ENCODE measurements at regions not wholly inside any gene's neighbourhood (a gene's known extent, or its start where the extent isn't known, plus 50 kb on each side); places are given as distances from the start of the nearest gene placed in this dataset.

GRCh38 chr2:161095314-161095713 lies 64.9 kb upstream of the TANK start:
- Histone ChIP-seq H3K36me3 (ENCODE audit: control insufficient read depth, insufficient read depth, low read length) (no peaks in the 10 kb centered on the region), H3K4me3 (ENCODE audit: low read depth, low read length) (no peak overlapping the region), H3K27me3 (ENCODE audit: control insufficient read depth, insufficient read depth, low read length) (no peaks in the 10 kb centered on the region)
- FAIRE-seq (no peak), DNase-seq (ENCODE audit: low read depth) (no peak)
- no peak for TF ChIP-seq CTCF (IDR thresholded peaks at IDR 0.05; ENCODE audit: insufficient read depth, low read length, severe bottlenecking)

GRCh38 chr2:161096336-161096735 lies 63.9 kb upstream of the TANK start:
- Histone ChIP-seq H3K4me3 (ENCODE audit: low read depth, low read length) (no peak overlapping the region), H3K27me3 (ENCODE audit: control insufficient read depth, insufficient read depth, low read length) (no peaks in the 10 kb centered on the region), H3K36me3 (ENCODE audit: control insufficient read depth, insufficient read depth, low read length) (no peaks in the 10 kb centered on the region)
- no peak for TF ChIP-seq CTCF (IDR thresholded peaks at IDR 0.05; ENCODE audit: insufficient read depth, low read length, severe bottlenecking)
- DNase-seq (ENCODE audit: low read depth): no peak
- no peak for FAIRE-seq

GRCh38 chr2:161097157-161097556 lies 63.1 kb upstream of the TANK start:
- no peak for FAIRE-seq
- TF ChIP-seq CTCF (IDR thresholded peaks at IDR 0.05; ENCODE audit: insufficient read depth, low read length, severe bottlenecking): no peak

GRCh38 chr2:161100211-161100895 lies 59.9 kb upstream of the TANK start:
- no peak for TF ChIP-seq CTCF (IDR thresholded peaks at IDR 0.05; ENCODE audit: insufficient read depth, low read length, severe bottlenecking)
- Histone ChIP-seq H3K27me3 (ENCODE audit: control insufficient read depth, insufficient read depth, low read length) (no peaks in the 10 kb centered on the region), H3K4me3 (ENCODE audit: low read depth, low read length) (no peak overlapping the region), H3K36me3 (ENCODE audit: control insufficient read depth, insufficient read depth, low read length) (no peaks in the 10 kb centered on the region)
- FAIRE-seq: no peak
- DNase-seq (ENCODE audit: low read depth): no peak

More at GRCh38 chr2:161097157-161097556, 63.1 kb upstream of the TANK start:
- no peak for DNase-seq (ENCODE audit: low read depth)
- Histone ChIP-seq H3K4me3 (ENCODE audit: low read depth, low read length) (no peak overlapping the region), H3K36me3 (ENCODE audit: control insufficient read depth, insufficient read depth, low read length) (no peaks in the 10 kb centered on the region), H3K27me3 (ENCODE audit: control insufficient read depth, insufficient read depth, low read length) (no peaks in the 10 kb centered on the region)

GRCh38 chr2:161101406-161101805 lies 58.8 kb upstream of the TANK start:
- FAIRE-seq (no peak), DNase-seq (ENCODE audit: low read depth) (no peak)
- Histone ChIP-seq H3K27me3 (ENCODE audit: control insufficient read depth, insufficient read depth, low read length) (no peaks in the 10 kb centered on the region), H3K4me3 (ENCODE audit: low read depth, low read length) (no peak overlapping the region), H3K36me3 (ENCODE audit: control insufficient read depth, insufficient read depth, low read length) (no peaks in the 10 kb centered on the region)
- no peak for TF ChIP-seq CTCF (IDR thresholded peaks at IDR 0.05; ENCODE audit: insufficient read depth, low read length, severe bottlenecking)

All from bronchial epithelial cell (primary cell).